Embryonic facial prominence (tissue), 1 donor: ENCODE measurements at regions not wholly inside any gene's neighbourhood (a gene's known extent, or its start where the extent isn't known, plus 50 kb on each side); places are given as distances from the start of the nearest gene placed in this dataset.
"Not testable (repeated sequence)": the region's sequence is repeated elsewhere in the genome, so short reads cannot be mapped to it uniquely, and the experiment has no call there.

Experiments
- DNase-seq: peaks from one replicate; pipeline ENCODE4 v3.0.0-alpha.2; 2016; ENCODE audit errors: extremely low spot score

DNA sequence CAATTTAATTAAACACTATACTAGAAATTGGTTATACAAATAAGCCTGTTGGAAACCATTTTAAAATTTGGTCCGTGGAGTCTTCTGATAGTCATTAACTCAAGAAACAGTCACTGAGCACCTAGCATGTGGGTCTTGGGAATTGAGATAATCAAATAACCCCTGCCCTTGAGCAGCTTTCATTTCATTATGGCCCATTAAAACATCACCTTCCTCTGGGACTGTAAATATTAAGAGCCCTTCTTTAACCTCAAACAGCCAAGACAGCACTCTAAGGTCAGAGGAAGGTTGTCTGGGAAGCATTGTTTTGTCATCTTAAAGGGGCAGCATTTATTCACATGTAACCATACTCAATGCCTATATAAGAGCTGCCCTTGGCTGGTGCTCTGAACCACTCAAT lies 610.3 kb upstream of the USP24 start:
- DNase-seq, result no peak

DNA sequence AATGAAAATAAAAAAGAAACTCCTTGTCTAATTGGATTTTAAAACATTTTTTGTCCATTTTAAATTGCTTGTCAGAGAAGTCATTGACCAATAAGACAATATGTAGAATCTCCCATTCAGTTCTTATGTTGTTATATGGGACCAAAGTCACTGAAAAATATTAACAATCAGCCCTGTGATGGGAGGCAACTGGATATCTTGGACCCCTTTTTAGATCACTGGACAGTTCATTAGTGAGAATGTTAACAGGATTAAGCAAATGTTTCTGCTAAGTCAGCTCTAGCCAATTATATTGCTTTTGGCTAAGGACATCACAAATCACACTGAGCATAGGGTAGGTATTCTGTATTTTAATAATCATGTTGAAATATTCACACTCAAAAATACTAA lies 609.1 kb upstream of the USP24 start:
- DNase-seq, result no peak

DNA sequence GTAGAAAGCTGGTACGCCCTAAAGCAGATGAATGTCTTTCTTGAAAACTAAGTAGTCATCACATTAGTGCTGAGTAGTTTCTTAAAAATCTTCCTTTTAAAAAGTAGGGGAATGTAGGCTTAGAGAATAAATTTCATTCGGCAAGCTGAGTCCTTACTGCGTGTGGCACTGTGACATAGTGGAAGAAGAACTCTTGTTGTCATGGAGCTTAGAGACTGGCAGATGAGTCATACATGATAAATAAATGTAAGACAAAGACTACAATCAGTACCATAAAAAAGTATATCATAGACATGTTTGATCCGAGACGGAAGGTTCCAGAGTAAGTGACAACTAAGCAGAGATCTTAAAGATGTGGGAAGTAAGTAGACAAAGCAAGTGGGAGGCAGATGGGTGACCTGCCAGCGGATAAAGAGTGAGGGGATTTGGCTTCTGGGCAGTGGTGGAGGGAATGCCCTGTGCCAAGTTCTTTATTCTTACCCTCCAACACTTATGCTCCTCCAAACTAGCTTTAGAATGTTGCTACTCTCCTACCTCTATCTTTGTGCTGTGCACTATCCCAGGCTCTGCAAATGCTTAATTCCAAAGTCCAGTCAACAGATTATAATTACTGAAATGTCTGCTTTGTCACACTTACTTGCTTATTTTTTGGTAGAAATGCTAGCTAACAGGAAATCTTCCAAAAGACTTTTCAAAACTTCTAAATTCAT lies 608.5 kb upstream of the USP24 start:
- no peak for DNase-seq

DNA sequence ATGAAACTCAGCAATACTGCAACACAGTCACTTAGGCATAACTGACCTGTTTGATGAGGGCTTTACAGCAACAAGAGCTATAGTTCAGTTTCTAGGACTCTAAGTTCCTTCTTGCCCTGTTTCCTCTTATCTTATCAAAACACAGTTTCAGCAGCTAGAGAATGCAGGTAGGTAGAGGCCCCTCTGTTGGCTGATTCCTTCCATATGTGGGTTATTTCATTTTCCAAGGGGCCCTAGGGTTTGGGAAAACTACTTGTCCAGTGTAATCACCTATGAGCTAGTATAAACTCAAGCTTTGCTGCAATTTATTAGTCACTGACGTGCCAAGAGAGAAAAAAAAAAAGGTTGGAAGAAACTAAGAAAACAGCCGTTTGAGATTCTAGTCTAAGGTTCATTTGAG lies 607.7 kb upstream of the USP24 start:
- no peak for DNase-seq

DNA sequence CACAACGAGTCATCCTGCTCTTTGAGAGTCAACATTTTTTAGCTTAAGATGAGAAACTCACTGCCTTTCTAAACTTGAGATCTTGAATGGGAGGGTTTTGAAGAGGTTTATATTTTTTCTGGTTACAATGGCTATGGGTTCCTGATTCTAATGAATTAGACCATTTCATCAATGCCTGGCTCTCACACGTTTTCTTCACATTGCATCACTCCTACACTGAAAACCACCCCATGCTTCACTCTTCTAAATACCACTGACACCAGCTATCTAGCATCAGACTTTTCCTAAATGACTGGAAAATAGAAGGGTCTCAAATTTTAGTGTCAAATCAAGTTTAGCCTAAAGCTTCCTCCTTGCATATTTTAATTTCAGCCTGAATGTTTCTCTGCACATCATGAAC lies 606.1 kb upstream of the USP24 start:
- no peak for DNase-seq

DNA sequence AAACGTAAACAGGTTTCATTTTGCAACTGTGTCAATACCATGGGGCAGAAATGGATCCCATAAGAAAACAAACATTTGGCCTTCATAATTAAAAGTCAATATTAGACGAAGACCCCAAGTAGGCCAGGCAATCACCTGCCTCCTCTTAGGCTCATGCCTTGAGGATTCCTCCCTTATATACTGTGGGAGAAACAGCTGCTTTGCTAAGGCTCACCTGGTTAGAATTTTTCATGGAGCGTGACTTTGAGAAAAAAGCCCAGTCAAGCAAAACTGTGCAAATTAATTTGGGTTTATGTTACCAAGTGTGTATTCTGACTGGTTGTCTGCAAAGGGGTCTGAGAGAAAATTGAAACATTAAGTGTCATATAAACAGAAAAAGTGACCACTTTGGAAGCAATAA lies 605.3 kb upstream of the USP24 start:
- DNase-seq, result no peak

DNA sequence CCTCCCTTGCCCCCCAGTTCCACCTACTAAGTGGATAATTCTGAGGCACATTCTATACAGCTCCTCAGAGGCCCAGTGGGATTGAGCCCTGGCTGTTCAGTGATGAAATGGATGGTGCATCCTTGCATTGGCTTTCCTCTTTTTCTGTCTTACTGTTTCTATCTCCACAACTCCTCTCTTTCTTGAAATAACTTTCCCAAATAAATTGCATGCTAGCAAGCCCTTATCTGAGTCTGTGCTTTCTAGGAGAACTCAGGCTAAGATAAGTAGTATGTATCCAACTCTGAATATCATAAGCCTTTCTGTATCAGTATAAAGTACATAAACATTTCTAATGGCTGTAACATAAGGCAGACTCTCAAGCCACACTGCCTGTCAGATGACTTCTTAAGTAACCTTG lies 603.8 kb upstream of the USP24 start:
- no peak for DNase-seq

DNA sequence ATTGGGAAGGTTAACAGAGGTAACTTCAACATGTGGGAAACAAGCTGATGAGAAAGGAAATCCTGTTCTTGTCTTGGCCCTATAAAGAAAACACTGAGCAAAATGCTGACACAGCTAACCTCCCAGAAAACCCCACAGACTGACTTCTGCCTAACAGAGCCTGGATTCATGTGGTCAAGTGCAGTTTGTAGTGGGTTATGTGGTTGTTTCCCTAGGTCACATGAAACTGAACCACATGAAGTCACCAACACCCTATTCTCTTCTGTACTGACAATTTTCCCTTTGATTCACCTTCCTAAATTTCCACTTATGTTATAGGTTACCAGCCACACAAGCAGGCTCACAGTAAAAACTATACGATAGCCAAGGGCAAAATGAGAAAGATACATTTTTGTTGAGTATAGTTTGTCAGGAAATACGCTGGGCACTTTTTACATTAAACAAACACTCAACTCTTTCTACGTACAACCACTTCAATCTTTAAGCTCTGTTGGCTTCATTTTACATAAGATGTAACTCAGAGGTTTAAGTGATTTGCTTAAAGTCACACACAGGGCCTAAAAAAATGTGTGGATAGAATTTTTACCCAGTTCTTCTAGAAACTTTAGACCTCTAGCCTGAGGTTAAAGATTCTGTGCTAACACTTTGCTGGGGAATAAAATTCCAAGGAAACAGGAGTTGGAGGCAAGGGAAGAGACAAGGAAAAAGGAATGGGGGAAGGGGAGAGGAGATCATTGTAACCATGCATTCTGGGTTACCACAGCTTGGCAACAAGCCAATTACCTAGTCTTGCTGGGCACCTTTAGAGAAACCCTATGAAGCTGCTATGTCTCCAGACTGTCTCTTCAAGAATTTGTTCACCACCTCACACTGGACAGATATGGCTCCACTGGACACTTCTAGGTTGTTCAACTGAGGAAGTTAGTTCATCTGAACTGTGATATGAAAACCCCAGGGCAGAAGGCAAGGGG lies 601.6 kb upstream of the USP24 start:
- no peak for DNase-seq

DNA sequence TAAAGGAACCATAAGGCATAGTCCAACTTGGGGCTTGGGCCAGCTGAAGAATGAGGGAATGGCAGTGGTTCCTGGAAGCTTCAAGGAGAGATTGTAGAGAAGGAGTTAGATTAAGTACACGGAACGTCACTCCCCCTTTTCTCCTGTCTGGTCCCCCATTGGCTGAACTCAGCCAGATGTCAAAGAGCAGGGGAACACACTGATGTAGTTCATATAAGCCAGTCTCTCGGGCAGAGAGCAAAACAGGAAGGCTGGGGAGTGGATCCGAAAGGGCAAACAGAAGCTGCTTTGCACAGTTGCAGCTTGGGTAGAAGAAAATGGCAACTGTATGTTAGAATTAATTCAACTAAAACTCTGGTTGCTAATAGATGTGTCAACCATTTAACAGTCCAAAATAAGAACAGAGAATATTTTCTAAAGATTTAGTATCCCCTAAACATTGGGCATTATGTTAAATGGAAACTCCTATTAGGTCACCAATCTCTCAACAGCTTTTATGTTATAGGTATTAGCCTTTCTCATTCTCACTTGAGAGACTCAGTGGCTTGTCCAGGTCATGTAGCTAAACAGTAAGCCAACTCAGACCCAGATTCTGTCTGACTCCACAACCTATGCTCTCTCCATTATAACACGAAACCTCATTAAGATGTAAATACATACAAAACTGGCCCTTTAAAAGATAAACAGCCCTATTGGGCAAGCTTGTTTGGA lies 600.7 kb upstream of the USP24 start:
- no peak for DNase-seq

DNA sequence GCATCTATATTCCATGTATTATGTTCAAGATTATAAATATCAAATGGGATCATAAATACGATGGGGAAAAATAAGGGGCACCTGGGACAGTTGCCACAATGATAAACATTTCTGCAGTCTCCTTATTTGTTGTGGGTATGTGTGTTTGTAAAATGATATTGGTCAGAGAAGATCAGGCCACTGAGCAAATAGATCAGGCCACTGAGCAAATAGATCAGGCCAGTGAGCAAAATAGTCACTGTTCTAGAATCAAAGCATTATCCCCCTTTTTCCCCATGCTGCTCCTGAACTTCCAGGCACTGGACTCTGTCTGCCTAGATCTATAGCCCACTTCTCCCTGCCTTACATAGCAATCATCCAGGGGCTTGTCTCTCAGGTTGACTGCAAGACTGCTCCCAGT lies 599.8 kb upstream of the USP24 start:
- no peak for DNase-seq

DNA sequence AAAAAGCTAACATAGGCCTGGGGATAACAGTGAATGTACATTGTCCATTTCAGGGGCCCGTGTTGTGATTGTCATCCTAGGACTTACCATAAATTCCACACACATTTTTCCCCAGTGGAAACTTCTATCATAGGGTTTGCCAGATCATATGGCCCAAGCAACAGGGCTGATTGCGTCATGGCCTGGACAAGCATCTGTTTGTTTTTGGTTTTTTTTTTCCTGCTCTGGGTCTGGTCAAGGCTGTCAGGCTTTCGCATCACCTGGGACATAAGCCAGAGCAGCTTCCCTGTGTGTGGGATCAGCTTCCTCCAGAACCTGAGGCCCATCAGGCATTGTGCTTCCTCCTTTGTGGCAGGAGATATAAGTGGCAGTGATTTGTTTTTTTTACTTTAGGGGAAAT lies 598.5 kb upstream of the USP24 start:
- DNase-seq, result no peak

DNA sequence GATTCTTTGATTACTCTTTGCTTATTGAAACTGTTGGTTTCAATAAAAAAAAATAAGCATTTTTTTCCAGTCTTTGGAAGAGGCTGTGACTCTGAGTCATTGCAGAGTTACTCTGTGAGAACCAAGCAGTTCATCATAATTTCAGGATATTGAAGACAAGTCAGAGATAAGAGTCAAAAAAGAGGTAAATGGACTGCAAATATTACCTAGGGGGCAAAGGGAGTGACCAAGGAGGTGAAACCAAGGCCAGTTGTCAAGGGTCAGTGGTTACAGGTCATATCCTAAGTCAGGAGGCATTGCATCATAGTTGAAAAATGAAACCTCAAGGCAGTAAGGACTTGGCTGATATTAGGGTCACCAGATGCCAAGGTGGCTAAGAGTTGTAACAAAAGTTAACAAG lies 597.1 kb upstream of the USP24 start:
- DNase-seq, result no peak

DNA sequence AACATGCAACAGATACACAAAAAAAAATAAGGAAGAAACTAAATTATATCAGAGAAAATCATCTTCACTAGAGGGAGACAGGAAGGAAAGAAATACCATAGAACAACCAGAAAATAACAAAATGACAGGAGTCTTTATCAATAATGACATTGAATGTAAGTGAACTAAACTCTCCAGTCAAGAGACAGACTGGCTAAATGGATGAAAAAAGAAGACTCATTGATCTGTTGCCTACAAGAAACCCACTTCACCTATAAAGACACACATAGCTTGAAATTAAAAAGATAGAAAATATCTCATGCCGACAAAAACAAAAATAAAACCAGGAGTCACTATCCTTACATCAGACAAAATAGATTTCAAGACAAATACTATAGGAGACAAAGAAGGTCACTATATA lies 593.1 kb upstream of the USP24 start:
- DNase-seq, result no peak

DNA sequence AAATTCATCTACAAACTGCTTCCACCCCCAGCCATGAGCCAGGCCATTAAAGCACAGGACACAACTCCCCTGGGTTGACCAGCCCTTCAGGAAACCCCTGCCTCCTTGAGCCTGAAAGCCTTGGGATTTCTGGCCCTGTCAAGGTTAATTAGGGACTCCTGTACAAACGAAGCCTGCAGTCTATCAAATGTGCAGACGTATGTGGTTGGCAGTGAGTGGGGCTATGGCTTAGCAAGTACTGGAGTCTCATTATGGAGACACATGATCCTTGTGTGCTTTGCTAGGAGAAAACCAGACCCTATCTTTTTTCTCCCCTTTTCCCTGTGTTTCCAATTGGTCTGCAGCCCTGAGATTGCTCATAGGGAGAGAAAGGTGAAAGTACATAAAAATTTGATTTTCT lies 588.3 kb upstream of the USP24 start:
- no peak for DNase-seq

DNA sequence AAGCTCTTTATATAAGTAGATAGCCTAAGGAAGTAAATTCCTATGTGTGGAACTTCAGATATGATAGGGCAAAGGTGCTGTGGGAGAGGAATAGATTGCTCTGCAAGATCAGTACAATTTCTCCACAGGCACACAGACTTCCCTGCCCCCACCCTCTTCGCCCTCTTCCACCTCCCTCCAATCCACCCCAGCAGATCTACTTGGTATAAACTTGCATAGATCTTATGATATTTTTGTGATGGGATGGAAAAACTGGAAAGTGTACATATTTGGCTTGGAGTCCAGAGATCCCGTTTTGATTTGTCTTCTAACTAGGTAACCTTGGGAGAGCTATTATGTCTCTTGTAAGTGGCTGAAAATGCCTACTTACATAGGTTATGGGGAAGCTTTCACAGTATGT lies 586.3 kb upstream of the USP24 start:
- DNase-seq, result no peak

DNA sequence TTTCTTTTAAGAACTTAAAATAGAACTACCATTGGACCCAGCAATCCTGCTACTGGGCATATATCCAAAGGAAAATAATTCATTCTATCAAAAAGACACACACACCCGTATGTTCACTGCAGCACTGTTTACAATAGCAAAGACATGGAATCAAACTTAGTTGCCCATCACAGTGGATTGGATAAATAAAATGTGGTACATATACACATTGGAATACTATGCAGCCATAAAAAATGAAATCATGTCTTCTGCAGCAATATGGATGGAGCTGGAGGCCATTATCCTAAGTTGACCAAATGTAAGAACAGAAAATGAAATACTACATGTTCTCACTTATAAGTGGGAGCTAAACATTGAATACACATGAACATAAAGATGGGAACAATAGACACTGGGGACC lies 585.3 kb upstream of the USP24 start:
- DNase-seq, result no peak

DNA sequence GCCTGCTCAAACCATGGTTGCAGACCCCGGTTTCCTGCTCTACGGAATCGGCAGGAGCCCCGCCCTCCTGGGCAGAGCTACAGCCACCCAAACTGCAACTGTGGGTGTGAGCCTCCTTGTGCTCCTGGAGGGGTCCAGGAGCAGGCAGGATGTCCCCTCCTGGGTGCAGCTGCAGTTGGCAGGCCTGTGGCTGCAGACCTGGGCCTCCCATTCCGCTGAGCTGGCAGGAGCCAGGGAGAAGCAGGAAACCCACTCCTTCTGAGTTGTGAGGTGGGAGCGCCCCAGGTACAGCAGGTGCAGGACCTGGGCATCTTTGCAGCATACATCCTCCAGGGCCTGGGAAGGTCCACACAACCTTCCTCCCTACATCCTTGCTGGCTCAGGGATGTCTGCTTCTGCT lies 578.7 kb upstream of the USP24 start:
- no peak for DNase-seq

DNA sequence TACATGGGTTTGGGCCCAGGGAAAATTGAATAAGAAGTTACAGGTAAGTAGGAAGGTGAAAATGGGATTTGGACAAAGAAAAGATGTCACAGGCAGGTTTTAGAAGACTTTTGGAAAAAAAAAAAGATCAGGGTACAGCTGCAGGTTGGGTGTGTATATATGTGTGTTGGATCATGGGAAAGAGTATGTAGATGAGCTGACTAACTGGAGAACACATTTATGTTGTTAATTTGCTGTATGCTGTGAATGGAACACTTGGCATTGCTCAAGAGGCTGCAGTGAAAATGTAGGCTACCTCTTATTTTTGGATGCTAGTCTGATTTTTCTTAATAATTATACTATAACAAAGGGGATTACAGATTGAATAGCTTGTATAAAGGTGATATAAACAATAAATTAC lies 577.7 kb upstream of the USP24 start:
- DNase-seq, result no peak

DNA sequence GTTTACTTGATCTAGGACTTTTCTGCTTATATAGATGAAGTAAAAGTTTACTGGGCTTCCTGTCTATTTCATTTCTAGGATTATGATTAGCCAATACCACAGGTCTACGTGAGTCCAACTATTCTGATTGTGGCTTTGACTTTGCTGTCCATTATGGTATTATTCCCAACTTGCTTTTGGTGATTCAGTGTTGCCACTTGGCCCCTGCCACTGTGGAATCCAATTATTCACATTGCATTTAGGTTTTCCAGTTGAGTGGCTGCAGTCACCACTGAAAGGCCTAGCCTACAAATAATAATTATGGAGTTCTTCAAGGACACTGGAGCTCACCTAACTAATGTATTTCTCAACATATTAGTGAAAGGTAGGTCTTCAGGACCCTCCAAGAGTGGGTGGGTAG lies 574.3 kb upstream of the USP24 start:
- no peak for DNase-seq

DNA sequence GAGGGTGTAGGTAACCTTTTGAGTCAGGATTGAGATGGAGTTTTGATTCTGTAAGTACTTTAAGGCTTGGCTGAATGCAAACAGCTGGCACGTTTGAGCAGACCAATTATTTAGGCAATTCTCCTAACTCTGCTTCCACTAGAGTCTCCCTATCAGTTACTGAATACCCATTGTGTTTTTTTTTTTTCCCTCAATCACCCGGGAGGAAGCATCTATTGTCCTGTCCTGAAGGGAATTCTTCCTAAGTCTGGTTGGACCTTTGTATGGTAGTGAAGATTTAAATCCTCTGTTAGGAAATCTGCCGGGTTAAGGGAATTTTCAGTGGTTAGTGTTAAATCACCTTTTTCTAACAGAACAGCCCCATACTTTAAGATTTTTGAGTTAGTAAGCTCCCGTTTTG lies 571.2 kb upstream of the USP24 start:
- no peak for DNase-seq

DNA sequence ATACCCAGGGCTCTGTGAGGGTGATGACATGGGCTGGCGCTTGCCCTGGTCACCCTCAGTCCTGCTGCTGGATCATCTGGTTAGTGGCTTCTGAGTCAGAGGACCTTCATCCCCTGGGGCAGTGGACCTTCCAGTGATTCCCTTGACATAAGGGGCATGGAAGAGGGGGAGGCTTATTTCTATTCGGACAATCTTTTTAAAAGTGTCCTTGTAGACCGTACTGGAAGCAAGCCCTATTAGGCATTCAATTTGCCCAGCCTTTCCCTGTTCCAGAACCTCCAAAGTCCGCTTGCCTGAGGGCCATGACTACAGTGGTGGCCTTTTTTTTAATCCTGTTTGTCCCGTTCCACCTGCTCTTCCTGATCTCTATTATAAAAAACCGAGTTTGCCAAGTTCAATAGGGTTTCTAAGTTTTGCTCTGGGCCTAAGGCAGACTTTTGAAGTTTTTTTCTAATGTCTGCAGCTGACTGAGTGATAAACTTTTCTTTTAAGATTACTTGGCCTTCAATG lies 569.8 kb upstream of the USP24 start:
- not testable (repeated sequence) for DNase-seq

DNA sequence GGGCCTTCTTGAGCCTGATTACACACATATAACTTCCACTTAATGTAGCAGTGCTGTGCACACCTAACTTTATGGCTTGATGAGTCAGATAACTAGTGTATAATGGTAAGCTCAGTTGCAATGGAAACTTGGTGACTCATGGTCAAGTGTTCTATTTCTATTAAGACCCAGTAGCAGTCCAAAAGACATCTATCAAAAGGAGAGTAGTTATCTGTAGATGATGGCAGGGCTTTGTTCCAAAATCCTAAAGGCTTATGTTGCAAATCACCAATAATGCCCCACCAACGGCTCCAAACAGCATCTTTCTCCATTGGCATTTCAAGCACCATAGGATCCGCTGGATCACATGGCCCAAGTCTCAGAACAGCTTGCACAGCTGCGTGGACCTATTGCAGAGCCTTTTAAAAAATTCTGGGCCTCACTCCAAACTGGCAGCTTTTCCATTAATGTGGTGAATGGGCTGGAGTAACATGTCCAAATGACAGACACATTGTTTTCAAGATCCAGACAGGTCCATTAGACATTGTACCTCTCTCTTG lies 566.8 kb upstream of the USP24 start:
- no peak for DNase-seq
